Heart left ventricle (tissue), 13 donors: ENCODE measurements at regions not wholly inside any gene's neighbourhood (a gene's known extent, or its start where the extent isn't known, plus 50 kb on each side); places are given as distances from the start of the nearest gene placed in this dataset.

Experiments
- CTCF ChIP-seq, 12 donors: fragments of 200-600 bp; sonication (generic) in 4 of 12; IDR thresholded peaks; one replicate each; pipeline versions ENCODE4 v1.5.0 to v1.8.0; 2018 to 2022; ENCODE audit warnings: antibody characterized with exemption in 12 of 12, mild to moderate bottlenecking in 5 of 12
- POLR2A ChIP-seq, 2 donors: fragments of 450-650 bp; IDR thresholded peaks; one replicate each; pipeline ENCODE4 v1.6.1; 2017; ENCODE audit warnings: antibody characterized with exemption in 2 of 2, mild to moderate bottlenecking in 2 of 2, moderate library complexity in 2 of 2
- donor health status: ischemic (EF 13 %, LVEDD 7.1; RV severe dilation, severe dysfunction).
- donor health status: DM: no; HTN: yes; CAD: no.
- donor health status: DM: no; HTN: no; CAD: no.
- donor health status: ischemic (EF 25% LVEDD 6.9; RV normal size, moderate dysfunction).
- donor health status: ischemic (EF 25% LVEDD 5.7; RV mildly dilated, moderate dysfunction).
- donor health status: ischemic (EF 35%, LVEDD 5.7; RV mildly dilated, moderate dysfunction).
- donor health status: nonischemic (EF 11% LVEDD 7.7; RV severe dilation, severe dysfunction).
- donor health status: DM: yes; HTN: yes; CAD: no.
- donor health status: PGD.
- donor health status: ischemic (EF 29% LVEDD 5.4; RV normal size, mild dysfunction).
- donor health status: nonischemic (EF 23%, LVEDD 6.1; RV moderate dilation, normal function).

GRCh38 chr6:114398481-114398880, 55.7 kb upstream of the HS3ST5 start:
- no peak for TF ChIP-seq CTCF (IDR thresholded peaks at IDR 0.05)
- no peak for TF ChIP-seq POLR2A (IDR thresholded peaks at IDR 0.05)
